ENCODE measurements at regions not wholly inside any gene's neighbourhood (a gene's known extent, or its start where the extent isn't known, plus 50 kb on each side); places are given as distances from the start of the nearest gene placed in this dataset.

- no peak for TF ChIP-seq POLR2A (IDR thresholded peaks at IDR 0.05)
- TF ChIP-seq, protein P1, sequence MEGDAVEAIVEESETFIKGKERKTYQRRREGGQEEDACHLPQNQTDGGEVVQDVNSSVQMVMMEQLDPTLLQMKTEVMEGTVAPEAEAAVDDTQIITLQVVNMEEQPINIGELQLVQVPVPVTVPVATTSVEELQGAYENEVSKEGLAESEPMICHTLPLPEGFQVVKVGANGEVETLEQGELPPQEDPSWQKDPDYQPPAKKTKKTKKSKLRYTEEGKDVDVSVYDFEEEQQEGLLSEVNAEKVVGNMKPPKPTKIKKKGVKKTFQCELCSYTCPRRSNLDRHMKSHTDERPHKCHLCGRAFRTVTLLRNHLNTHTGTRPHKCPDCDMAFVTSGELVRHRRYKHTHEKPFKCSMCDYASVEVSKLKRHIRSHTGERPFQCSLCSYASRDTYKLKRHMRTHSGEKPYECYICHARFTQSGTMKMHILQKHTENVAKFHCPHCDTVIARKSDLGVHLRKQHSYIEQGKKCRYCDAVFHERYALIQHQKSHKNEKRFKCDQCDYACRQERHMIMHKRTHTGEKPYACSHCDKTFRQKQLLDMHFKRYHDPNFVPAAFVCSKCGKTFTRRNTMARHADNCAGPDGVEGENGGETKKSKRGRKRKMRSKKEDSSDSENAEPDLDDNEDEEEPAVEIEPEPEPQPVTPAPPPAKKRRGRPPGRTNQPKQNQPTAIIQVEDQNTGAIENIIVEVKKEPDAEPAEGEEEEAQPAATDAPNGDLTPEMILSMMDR (IDR thresholded peaks at IDR 0.05): no peak
Observed at GRCh38 chr5:4001758-4002533, 406.3 kb downstream of the IRX1 start.

All from Peyer's patch (tissue), 4 donors.